ENCODE measurements at regions not wholly inside any gene's neighbourhood (a gene's known extent, or its start where the extent isn't known, plus 50 kb on each side); places are given as distances from the start of the nearest gene placed in this dataset.

DNA sequence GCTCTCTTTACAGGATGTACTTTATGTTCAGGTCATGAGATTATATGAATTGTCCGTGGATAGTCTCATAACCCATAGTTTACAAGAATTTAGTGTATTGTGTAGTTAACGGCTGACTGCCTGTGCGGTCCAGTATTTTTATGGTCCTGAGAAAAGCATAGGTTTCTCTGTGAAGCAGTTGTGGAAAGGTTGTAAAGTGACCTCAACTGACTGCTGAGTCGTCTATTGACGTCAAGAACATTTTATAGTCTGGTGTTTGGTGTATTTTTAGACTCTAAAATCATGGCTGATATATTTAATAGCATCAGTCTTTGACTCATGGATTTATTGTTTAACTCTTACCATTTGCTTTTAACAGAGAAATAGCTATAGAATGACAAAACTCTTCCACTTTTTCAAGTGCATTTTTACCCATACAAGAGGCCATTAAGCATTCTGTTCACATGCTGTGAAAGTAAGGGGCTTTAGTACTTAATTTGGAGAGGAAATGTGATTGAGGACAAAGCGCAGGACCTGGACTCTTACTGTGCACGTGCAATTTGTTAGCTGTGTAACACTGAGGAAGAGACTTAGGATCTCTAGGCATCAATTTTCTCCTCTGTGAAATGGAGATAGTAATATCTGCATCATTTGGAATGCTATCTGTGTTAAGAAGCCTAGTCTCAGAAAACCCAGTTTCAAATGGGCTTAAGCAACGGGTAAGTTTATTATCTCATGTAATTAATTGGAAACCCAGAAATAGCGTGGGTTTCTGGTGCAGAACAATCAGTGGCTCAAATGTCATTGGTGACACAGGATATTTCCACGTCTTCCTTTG, 240.8 kb downstream of the NFKBIZ start:
- TF ChIP-seq CTCF (IDR thresholded peaks at IDR 0.05) (no peak), POLR2A (IDR thresholded peaks at IDR 0.05) (no peak)

Measured in right lobe of liver (tissue), 4 donors.